Tibial nerve (tissue), 4 donors: ENCODE measurements at regions not wholly inside any gene's neighbourhood (a gene's known extent, or its start where the extent isn't known, plus 50 kb on each side); places are given as distances from the start of the nearest gene placed in this dataset.

ENCODE experiments used
- DNase-seq, 2 donors: peaks; one replicate each; pipeline ENCODE4 v3.0.0-alpha.2; 2019; ENCODE audit warnings: low spot score in 2 of 2
- H3K27ac ChIP-seq, 4 donors: fragments of 200-600 bp; sonication (generic) in 3 of 4; one replicate each; pipeline ENCODE4 v1.5.1; 2017 to 2019; ENCODE audit warnings: mild to moderate bottlenecking in 1 of 4
- H3K27me3 ChIP-seq, 2 donors: fragments of 200-600 bp; sonication (generic) in 1 of 2; one replicate each; pipeline versions ENCODE4 v1.5.1 to v1.6.0; 2017 to 2019
- H3K36me3 ChIP-seq, 3 donors: fragments of 200-600 bp; sonication (generic); one replicate each; pipeline ENCODE4 v1.5.1; 2018 to 2019
- H3K4me1 ChIP-seq, 4 donors: fragments of 200-600 bp; sonication (generic) in 3 of 4; one replicate each; pipeline ENCODE4 v1.5.1; 2017 to 2019
- H3K4me3 ChIP-seq, 4 donors: fragments of 200-600 bp; sonication (generic) in 3 of 4; one replicate each; pipeline ENCODE4 v1.5.1; 2017 to 2019; ENCODE audit warnings: mild to moderate bottlenecking in 1 of 4, moderate library complexity in 1 of 4
- H3K9me3 ChIP-seq, 4 donors: fragments of 200-600 bp; sonication (generic) in 3 of 4; one replicate each; pipeline ENCODE4 v1.5.1; 2017 to 2019
- EP300 ChIP-seq, 2 donors: sonication (generic); formaldehyde crosslinking; IDR thresholded peaks; one replicate each; pipeline ENCODE4 v1.6.1; 2017; ENCODE audit warnings: antibody characterized with exemption in 2 of 2, mild to moderate bottlenecking in 1 of 2
- POLR2A ChIP-seq, 2 donors: fragments of 450-650 bp; IDR thresholded peaks; one replicate each; pipeline ENCODE4 v1.6.1; 2017; ENCODE audit warnings: antibody characterized with exemption in 2 of 2, mild to moderate bottlenecking in 2 of 2, moderate library complexity in 2 of 2
- WGBS, 2 donors: methylation state at CpG; one replicate each; pipeline ENCODE4 v1.1.5; 2018; 5-methylcytosine and 5-hydroxymethylcytosine counted together
- TF ChIP-seq, protein P1 (sequence below), 5 experiments: fragments of 200-600 bp in 3 of 5; fragments of 450-650 bp in 2 of 5; sonication (generic) in 3 of 5; IDR thresholded peaks; one replicate each; pipeline ENCODE4 v1.5.1; 2016 to 2019; ENCODE audit warnings: antibody characterized with exemption in 5 of 5, mild to moderate bottlenecking in 3 of 5, moderate library complexity in 2 of 5

- peak overlapping the region; percentile 44 to 77 (median 58) for H3K4me3 ChIP-seq
- H3K27ac ChIP-seq: peak overlapping the region in 3 of 4 donors; percentile 89 to 96 (median 90)
- no peaks in the 10 kb centered on the region for H3K9me3 ChIP-seq
- peaks cover 0 to 21% (median 0%) of the 10 kb centered on the region in 4 donors for H3K4me1 ChIP-seq
- no peak for DNase-seq
- H3K27me3 ChIP-seq: peaks cover 0 to 56% of the 10 kb centered on the region in 2 donors
- no peaks in the 10 kb centered on the region for H3K36me3 ChIP-seq
- TF ChIP-seq, protein P1, sequence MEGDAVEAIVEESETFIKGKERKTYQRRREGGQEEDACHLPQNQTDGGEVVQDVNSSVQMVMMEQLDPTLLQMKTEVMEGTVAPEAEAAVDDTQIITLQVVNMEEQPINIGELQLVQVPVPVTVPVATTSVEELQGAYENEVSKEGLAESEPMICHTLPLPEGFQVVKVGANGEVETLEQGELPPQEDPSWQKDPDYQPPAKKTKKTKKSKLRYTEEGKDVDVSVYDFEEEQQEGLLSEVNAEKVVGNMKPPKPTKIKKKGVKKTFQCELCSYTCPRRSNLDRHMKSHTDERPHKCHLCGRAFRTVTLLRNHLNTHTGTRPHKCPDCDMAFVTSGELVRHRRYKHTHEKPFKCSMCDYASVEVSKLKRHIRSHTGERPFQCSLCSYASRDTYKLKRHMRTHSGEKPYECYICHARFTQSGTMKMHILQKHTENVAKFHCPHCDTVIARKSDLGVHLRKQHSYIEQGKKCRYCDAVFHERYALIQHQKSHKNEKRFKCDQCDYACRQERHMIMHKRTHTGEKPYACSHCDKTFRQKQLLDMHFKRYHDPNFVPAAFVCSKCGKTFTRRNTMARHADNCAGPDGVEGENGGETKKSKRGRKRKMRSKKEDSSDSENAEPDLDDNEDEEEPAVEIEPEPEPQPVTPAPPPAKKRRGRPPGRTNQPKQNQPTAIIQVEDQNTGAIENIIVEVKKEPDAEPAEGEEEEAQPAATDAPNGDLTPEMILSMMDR (IDR thresholded peaks at IDR 0.05): no peak
- TF ChIP-seq EP300 (IDR thresholded peaks at IDR 0.05): no peak
- no peak for TF ChIP-seq POLR2A (IDR thresholded peaks at IDR 0.05)
Measured at GRCh38 chr6:26197636-26197932, 110.4 kb downstream of the HFE start.

GRCh38 chr6:26197933-26198721, 110.9 kb downstream of the HFE start:
- Histone ChIP-seq H3K36me3 (no peaks in the 10 kb centered on the region), H3K27ac (peak overlapping the region; percentile 50 to 96 (median 87)), H3K4me3 (peak overlapping the region; percentile 36 to 77 (median 58)), H3K27me3 (peaks cover 0 to 61% of the 10 kb centered on the region in 2 donors), H3K9me3 (no peaks in the 10 kb centered on the region), H3K4me1 (peaks cover 0 to 21% (median 0%) of the 10 kb centered on the region in 4 donors)
- DNase-seq: no peak
- TF ChIP-seq POLR2A (IDR thresholded peaks at IDR 0.05) (no peak), EP300 (IDR thresholded peaks at IDR 0.05) (no peak)
- TF ChIP-seq, protein P1 (IDR thresholded peaks at IDR 0.05): no peak
- 3 to 4% methylated on average over 26 of the region's 26 CpGs for WGBS, 2 donors

GRCh38 chr6:26198722-26199056, 111.5 kb downstream of the HFE start:
- Histone ChIP-seq H3K27ac (peak overlapping the region; percentile 50 to 96 (median 87)), H3K27me3 (peaks cover 0 to 67% of the 10 kb centered on the region in 2 donors), H3K9me3 (no peaks in the 10 kb centered on the region), H3K36me3 (no peaks in the 10 kb centered on the region), H3K4me3 (peak overlapping the region; percentile 36 to 77 (median 58)), H3K4me1 (peaks cover 0 to 24% (median 0%) of the 10 kb centered on the region in 4 donors)
- no peak for TF ChIP-seq EP300 (IDR thresholded peaks at IDR 0.05)
- no peak for TF ChIP-seq POLR2A (IDR thresholded peaks at IDR 0.05)
- TF ChIP-seq, protein P1 (IDR thresholded peaks at IDR 0.05): no peak
- DNase-seq: no peak
- WGBS, 2 donors: 0 to 2% methylated on average over 5 to 12 of the region's 12 CpGs

DNA sequence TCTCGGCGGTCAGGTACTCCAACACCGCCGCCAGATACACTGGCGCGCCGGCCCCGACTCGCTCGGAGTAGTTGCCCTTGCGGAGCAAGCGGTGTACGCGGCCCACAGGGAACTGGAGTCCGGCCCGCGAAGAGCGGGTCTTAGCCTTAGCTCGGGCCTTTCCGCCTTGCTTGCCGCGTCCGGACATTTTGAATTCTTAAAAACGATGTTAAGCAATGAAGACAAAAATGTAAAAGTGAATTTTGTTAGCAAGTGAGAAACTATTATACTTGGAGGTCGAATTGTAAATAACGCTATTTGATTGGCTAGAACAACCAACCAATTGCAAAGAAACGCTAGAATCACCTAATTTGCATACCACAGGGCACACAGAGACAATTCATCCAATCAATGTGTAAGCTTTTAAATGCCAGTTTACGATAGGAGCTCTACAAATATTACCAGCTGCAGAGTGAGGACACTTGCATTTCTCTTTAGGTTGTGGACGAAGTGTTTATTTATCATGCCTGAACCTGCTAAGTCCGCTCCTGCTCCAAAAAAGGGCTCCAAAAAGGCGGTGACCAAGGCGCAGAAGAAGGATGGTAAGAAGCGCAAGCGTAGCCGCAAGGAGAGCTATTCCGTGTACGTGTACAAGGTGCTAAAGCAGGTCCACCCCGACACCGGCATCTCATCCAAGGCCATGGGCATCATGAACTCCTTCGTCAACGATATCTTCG, 112.0 kb downstream of the HFE start:
- Histone ChIP-seq H3K27me3 (peaks cover 0 to 72% of the 10 kb centered on the region in 2 donors), H3K36me3 (no peaks in the 10 kb centered on the region), H3K4me3 (peak overlapping the region; percentile 36 to 77 (median 58)), H3K9me3 (no peaks in the 10 kb centered on the region), H3K27ac (peak overlapping the region; percentile 50 to 96 (median 87)), H3K4me1 (peaks cover 0 to 28% (median 0%) of the 10 kb centered on the region in 4 donors)
- peak in 1 of 2 donors; percentile 54 for DNase-seq
- 1 to 2% methylated on average over 37 to 42 of the region's 42 CpGs for WGBS, 2 donors
- peak in 1 of 2 donors; percentile 97 for TF ChIP-seq EP300 (IDR thresholded peaks at IDR 0.05)
- peak; percentile 62 to 69 for TF ChIP-seq POLR2A (IDR thresholded peaks at IDR 0.05)
- TF ChIP-seq, protein P1 (IDR thresholded peaks at IDR 0.05): peak in 1 of 5 experiments; percentile 20
